HG02763 (cell line): ENCODE measurements at regions not wholly inside any gene's neighbourhood (a gene's known extent, or its start where the extent isn't known, plus 50 kb on each side); places are given as distances from the start of the nearest gene placed in this dataset.

Experiments used
- ATAC-seq: cut with Tn5 transposase; IDR thresholded peaks from one replicate; pipeline ENCODE4 v1.9.1; 2021; ENCODE audit warnings: mild to moderate bottlenecking, moderate library complexity; ENCODE audit not compliant: unreplicated experiment

DNA sequence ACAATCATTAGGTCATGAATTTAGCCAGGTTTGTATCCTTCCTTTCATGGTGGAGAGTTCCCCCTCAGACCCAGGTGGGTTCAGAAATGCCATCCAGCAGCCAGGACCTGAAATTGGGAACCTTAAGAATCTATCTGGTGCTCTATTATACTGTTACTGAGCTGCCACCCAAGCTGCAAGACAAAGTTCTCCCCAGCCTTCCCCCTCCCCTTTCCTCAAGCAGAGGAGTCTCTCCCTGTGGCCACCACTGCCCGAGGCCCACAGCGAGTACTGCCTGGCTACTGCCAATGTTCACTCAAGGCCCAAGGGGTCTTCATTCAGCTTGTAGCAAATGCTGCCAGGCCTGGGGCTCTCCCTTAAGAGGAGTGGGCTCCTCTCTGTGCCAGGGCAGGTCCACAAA lies 133.8 kb downstream of the TMEM38B start:
- no peak for ATAC-seq

- ATAC-seq = no peak
Observed at GRCh38 chr9:105828596-105829213, 134.4 kb downstream of the TMEM38B start.

- no peak for ATAC-seq
Observed at GRCh38 chr9:105830461-105830860, 136.1 kb downstream of the TMEM38B start.

DNA sequence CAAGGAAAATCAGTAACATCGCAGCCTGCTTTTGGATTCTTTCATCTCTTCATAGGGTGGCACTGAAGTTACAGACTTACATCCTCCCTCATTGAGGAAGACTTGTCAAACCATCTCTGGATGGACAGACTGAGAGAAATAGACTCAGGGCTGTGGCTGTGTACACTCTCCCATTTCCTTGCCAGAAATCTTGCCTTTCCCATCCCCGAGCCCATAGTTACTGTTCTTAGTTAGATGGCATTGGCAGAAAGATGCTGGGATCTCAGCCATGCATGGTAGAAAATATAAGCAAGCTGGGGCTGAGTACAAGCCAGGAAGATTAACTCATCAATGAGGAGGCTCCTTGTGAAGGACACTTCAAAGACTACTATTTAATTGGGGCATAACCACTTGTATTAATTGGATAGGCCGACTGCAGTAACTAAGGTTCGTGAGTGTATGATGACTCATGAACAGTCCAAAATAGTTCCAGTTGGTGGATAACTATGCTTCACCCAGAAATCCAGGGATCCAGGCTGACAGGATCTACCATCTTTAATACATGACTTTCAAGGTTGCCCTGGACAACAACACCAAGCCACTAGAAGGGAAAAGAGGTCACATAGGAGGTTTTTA lies 137.9 kb downstream of the TMEM38B start:
- ATAC-seq = no peak

- no peak for ATAC-seq
Observed at GRCh38 chr9:105833271-105833975, 139.1 kb downstream of the TMEM38B start.

- no peak for ATAC-seq
Observed at GRCh38 chr9:105834404-105834803, 140.1 kb downstream of the TMEM38B start.

DNA sequence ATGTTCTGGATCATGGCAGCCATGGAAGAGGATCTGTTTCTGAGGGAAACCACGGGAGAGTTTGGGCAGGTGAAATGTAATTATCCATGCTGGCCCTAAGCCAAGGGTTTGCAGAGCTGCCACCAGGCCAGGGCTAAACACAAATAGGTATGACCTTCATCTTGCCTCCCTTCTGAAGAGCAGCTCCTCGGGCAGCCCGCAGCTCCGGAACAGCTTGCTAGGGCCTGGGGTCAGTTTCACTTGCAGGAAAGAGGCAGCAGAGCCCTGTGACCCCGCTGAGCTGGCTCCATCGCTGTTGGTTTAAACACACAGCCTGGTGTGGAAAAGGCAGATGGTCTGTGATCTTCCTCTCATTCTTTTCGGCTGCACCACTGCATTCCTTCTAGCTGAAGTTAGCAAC lies 141.4 kb downstream of the TMEM38B start:
- no peak for ATAC-seq

DNA sequence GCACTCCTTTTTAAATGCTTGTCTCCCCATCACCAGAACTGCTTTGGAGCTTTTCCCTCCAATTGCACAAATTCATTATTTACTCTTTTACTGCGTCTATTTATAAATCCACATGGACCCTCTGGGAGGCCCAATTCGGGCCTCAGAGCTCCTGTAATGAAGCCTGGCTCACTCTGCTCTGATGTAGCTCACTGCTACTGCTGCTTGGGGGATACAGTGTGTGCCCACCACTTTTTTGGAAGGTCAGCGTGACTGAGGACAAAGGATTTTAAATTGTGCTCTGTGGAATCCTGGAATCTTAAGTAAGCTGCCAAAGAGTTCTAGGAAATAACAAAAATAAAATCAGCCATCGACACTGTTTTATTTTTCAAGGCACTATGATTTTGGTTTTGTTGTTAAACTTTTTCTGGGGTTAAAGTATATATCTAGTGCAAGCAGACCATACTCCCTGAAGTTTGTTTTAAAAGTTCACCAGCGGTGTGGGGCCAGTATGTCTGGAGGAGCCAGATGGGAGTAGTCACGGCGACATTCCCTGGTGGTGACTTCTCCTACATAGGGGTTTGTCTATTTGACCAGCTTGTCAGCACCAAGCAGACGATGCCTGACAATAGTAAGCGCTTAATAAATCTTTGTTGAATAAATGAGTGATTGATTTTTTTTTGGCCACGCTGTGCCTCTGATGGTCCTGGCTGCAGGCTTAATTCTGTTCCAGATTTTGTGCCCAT lies 142.8 kb downstream of the TMEM38B start:
- no peak for ATAC-seq

- no peak for ATAC-seq
Observed at GRCh38 chr9:105841562-105841961, 147.2 kb downstream of the TMEM38B start.

- no peak for ATAC-seq
Observed at GRCh38 chr9:105842023-105842644, 147.8 kb downstream of the TMEM38B start.

GRCh38 chr9:105846825-105847224 lies 152.5 kb downstream of the TMEM38B start:
- ATAC-seq = no peak

DNA sequence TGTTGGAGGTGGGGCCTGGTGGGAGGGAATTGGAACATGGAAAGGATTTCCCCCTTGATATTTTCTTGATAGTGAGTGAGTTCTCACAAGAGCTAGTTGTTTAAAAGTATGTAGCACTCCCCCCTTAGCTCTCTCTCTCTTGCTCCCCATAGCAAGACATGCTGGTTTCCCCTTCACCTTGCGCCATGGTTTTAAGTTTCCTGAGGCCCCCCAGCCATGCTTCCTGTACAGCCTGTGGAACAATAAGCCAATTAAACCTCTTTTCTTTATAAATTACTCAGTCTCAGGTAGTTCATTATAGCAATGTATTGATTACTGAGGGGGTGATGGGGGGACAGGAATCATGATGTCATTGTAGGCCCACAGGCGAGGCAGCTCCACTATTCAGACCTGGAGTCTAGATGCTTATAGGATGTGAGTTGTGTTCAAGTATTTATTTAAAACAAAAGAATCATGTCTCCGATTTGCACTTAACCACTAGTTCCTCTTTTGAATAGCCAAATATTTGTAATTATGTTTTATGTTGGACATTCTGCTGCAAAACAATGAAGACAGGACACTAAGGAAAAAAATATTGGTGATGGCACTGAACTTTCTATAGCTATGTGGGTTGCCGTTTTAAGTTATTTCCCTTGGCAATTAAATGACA lies 156.6 kb downstream of the TMEM38B start:
- no peak for ATAC-seq

DNA sequence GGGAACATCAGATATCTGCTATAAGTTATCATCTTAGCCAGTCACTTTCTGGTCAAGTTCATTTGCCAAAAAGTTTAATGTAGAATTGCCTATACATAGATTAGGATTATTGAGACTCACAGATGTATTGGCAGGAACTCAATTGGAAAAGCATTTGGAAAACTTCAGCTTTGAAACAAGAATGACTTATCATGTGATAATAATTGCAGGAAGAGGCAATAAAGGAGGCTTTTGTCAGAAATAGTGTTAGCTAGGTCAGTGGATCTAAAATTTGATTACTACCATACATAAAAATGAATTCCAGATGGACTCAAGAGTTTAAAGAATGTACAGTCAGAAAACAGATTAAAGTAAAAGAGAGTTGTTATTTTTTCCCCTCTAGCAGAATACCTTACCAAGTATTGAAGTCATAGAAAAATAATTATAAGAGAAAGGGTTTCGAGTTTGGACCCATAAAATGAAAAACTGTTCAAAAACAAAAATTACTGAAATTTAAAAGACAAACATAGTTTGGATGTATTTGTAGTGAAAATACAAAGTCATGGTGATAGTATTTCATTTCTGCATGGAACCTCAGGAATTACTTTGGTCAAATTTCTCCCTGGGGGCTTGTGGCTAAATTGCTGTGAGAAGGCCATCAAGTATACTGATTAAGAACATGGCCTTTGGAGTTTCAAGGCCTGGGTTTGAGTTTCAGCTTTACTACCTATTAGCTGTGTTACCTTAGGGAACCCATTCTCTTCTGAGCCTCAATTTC lies 159.9 kb downstream of the TMEM38B start:
- no peak for ATAC-seq

DNA sequence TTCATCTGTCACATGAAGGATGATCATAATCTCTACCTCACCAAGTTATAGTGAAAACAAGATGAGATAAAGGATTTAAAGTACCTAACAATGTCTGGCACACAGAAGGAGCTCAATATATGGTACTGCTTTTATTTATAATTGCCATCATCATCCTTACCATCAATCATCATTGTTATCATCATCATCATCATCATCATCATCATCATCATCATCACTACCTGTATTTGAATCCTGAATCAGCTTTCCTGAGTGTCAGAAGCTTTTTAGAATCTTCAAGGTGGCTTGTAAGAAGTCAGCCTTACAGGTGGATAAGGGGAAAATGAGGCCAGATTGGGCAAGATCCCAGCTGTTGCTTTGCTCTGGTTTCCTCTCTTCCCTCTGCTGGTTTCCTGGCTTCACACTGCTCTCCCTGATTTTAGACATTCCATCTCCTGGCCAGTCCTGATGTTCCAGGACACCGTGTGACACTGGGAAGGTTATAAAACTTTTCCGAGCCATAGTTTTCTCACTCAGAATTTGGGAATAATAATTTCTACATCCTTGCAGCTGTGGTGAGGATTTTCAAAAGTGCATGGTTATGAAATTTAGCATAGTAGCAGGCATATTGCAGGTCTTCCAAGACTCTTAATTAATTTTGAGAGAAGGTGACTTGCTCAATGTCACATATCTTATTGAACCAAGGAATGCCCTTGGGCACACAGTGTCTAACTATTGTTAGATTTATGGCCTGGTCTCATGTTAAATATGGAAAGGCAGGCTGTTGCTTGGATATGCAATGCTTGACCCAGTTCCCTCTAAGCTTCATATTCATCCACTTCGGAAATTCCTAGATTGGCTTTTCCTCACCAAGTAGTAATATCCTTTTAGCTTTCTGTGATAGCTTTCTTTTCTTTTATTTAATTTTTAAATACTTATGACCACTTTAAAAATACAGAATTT lies 160.7 kb downstream of the TMEM38B start:
- ATAC-seq = no peak

DNA sequence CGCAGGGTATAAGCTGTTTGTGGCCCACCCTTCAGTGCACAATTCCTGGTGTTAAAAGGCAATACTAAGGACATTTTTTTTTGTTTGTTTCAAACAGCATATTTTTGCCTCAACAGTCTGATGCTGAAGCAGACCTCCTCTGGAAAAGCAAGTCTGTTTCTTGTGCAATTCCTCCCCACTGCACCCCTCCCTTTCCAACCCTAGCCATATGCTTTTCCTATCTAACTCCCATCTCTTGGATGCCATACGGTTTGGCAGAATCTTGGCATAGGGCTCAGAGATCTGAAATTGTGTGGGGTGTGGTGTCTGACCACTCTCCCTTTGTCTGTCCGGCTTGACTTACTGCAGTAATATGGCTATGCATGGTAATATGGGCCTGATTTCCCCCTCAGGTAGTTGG lies 161.6 kb downstream of the TMEM38B start:
- no peak for ATAC-seq

DNA sequence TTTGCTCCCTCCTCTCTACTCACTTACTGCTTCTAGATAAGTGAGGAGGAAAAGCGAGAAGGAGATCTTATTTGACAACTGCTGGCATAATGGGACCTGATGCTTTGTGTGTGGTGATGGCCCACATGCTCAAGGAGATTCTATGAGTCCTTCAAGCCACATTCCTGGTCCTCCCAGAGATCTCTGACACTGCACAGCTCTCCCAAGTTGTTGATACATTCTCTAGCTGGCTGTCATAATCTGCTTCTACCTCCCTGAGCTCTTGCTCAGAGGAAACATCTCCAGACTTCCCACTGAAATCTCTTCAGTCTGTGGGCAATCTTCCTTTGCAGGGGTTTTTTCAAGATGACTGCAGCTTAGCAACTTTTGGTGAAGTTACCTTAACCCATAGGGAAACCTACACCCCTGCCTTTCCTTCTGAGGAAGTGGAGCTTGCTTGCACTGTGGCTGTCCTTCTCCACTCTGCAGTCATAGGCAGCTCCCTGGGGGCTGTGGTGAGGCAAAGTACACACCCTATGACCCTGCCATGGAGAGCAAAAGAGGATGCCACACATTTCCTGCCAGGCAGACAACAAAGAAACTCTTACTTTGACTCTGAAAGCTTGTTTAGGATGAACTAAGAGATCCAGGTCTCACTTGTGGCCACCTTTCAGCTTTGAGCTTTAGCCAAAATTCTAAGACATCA lies 163.8 kb downstream of the TMEM38B start:
- no peak for ATAC-seq

- no peak for ATAC-seq
Observed at GRCh38 chr9:105858877-105859276, 164.5 kb downstream of the TMEM38B start.

- ATAC-seq = no peak
Observed at GRCh38 chr9:105859428-105860091, 165.2 kb downstream of the TMEM38B start.
